ENCODE measurements at regions not wholly inside any gene's neighbourhood (a gene's known extent, or its start where the extent isn't known, plus 50 kb on each side); places are given as distances from the start of the nearest gene placed in this dataset.

- Histone ChIP-seq H3K27ac (no peak overlapping the region), H3K4me1 (no peaks in the 10 kb centered on the region), H3K9me3 (no peaks in the 10 kb centered on the region), H3K36me3 (no peaks in the 10 kb centered on the region), H3K27me3 (replicated peaks in 1 of 7) (no peaks in the 10 kb centered on the region), H3K4me3 (no peak overlapping the region)
- WGBS, 5 donors = 60 to 69% (median 62%) methylated on average over 13 to 15 of the region's 15 CpGs
- TF ChIP-seq POLR2AphosphoS5 (IDR thresholded peaks at IDR 0.05) (no peak), CTCF (IDR thresholded peaks at IDR 0.05 in 8 of 11, conservative IDR thresholded peaks at IDR 0.05 in 3 of 11) (no peak), POLR2A (IDR thresholded peaks at IDR 0.05) (no peak)
- intact Hi-C loops (cut with DNase I; ENCODE audit: low total_unique reads) = no loop called here
- DNase-seq = no peak
Observed at GRCh38 chr10:121127151-121127906, 276.2 kb downstream of the WDR11 start.

GRCh38 chr10:121128164-121128563, 277.0 kb downstream of the WDR11 start:
- Histone ChIP-seq H3K4me3 (no peak overlapping the region), H3K27ac (no peak overlapping the region), H3K9me3 (no peaks in the 10 kb centered on the region), H3K27me3 (replicated peaks in 1 of 7) (no peaks in the 10 kb centered on the region), H3K4me1 (no peaks in the 10 kb centered on the region), H3K36me3 (no peaks in the 10 kb centered on the region)
- no peak for TF ChIP-seq CTCF (IDR thresholded peaks at IDR 0.05 in 8 of 11, conservative IDR thresholded peaks at IDR 0.05 in 3 of 11)
- TF ChIP-seq POLR2A (IDR thresholded peaks at IDR 0.05) = no peak
- no peak for TF ChIP-seq POLR2AphosphoS5 (IDR thresholded peaks at IDR 0.05)
- no peak for DNase-seq
- 73 to 82% (median 78%) methylated on average over 10 of the region's 10 CpGs for WGBS, 5 donors
- intact Hi-C loops (cut with DNase I; ENCODE audit: low total_unique reads) = no loop called here

GRCh38 chr10:121129266-121129665, 278.1 kb downstream of the WDR11 start:
- WGBS, 5 donors = 67 to 75% (median 73%) methylated on average over 5 of the region's 5 CpGs
- no peak overlapping the region for H3K4me3 ChIP-seq

More at GRCh38 chr10:121129266-121129665, 278.1 kb downstream of the WDR11 start:
- H3K9me3 ChIP-seq = no peaks in the 10 kb centered on the region
- DNase-seq = no peak
- no peaks in the 10 kb centered on the region for H3K36me3 ChIP-seq
- no peaks in the 10 kb centered on the region for H3K27me3 ChIP-seq (replicated peaks in 1 of 7)
- intact Hi-C loops (cut with DNase I; ENCODE audit: low total_unique reads) = no loop called here
- H3K4me1 ChIP-seq = no peaks in the 10 kb centered on the region
- H3K27ac ChIP-seq = no peak overlapping the region
- no peak for TF ChIP-seq CTCF (IDR thresholded peaks at IDR 0.05 in 8 of 11, conservative IDR thresholded peaks at IDR 0.05 in 3 of 11)
- no peak for TF ChIP-seq POLR2A (IDR thresholded peaks at IDR 0.05)
